DND-41 (cell line): ENCODE measurements at regions not wholly inside any gene's neighbourhood (a gene's known extent, or its start where the extent isn't known, plus 50 kb on each side); places are given as distances from the start of the nearest gene placed in this dataset.

Experiments
- CTCF ChIP-seq: IDR thresholded peaks from 2 replicates; pipeline ENCODE4 v1.5.1; 2012; ENCODE audit warnings: borderline replicate concordance, low read length, moderate library complexity, mild to moderate bottlenecking; ENCODE audit not compliant: poor library complexity, severe bottlenecking; ENCODE audit errors: extremely low read depth
- EZH2 ChIP-seq: IDR thresholded peaks from 3 replicates; pipeline ENCODE4 v1.6.1; 2012; ENCODE audit warnings: borderline replicate concordance, low read depth, mild to moderate bottlenecking, moderate library complexity, low read length, inconsistent platforms; ENCODE audit not compliant: severe bottlenecking

DNA sequence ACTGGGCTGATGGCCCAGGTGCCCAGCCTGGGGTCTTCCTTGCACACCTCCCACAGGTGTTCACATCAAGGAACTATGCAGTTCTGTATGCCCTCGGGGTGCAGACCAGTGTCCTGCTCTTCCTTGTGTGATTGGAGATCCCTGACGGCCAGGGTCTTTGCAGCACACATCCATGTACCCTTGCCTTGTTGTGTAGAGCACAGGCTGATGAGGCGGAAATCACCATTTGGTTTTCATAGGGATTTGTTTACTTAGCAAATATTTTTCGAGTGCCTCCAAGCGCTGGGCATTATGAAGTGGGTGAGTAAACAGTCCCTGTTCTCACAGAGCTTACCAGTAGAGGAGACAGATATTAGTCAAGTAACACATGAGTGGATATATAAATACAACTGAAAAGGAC is 209.3 kb upstream of the UMPS start:
- TF ChIP-seq CTCF, result no peak
- TF ChIP-seq EZH2, result no peak
